ENCODE measurements at regions not wholly inside any gene's neighbourhood (a gene's known extent, or its start where the extent isn't known, plus 50 kb on each side); places are given as distances from the start of the nearest gene placed in this dataset.

DNA sequence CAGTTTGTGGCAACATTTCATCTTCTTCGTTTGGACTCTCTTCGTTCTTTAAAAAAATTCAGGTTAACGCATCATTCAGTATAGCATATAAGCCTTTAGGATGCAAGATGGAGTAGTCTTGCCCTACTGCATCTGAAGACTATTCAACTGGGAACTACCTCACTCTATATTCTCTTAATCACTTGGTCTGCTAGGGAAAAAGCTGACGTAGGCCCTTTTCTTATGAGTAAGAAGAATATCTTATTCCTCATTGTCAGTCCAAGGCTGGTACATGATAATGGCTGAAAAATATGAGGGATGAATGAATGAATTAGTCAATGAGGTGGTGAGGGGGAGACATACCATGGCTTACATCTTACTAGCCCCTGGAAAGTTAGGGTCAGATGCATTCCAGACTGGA, 294.2 kb downstream of the GPATCH2 start:
- no peak for ATAC-seq
- H3K36me3 Mint-ChIP-seq, result no peaks in the 10 kb centered on the region
- H3K9me3 Mint-ChIP-seq, result peaks cover 24% of the 10 kb centered on the region
- no peak overlapping the region for H3K4me3 Mint-ChIP-seq
- no peak overlapping the region for H3K27ac Mint-ChIP-seq
- H3K4me1 Mint-ChIP-seq (ENCODE audit: low read depth in 2 of 2), result no peaks in the 10 kb centered on the region
- no peaks in the 10 kb centered on the region for H3K27me3 Mint-ChIP-seq
- no peak for DNase-seq (ENCODE audit: low spot score)

DNA sequence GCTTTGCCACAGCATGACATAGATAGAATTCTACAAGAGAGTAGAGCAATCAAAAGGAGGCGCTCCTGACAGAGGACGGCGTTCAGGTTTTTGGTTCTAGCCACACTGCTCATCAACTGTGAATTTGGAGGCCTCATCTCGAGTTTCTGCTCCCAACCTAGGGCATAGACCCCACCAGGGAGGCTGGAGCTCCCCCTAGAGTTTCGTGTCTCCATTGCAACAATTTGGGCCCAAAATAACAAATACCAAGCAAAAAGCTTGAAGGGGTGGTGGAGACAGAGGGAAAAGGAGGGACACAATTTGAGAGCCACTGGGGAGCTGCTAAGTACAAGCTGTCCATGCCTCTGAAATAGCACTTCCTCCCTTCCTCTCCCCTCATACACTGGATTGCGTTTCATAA, 297.0 kb downstream of the GPATCH2 start:
- peaks cover 23% of the 10 kb centered on the region for H3K9me3 Mint-ChIP-seq
- H3K27ac Mint-ChIP-seq, result no peak overlapping the region
- H3K4me3 Mint-ChIP-seq, result no peak overlapping the region
- DNase-seq (ENCODE audit: low spot score) (no peak), ATAC-seq (no peak)
- H3K36me3 Mint-ChIP-seq, result no peaks in the 10 kb centered on the region
- H3K4me1 Mint-ChIP-seq (ENCODE audit: low read depth in 2 of 2), result no peaks in the 10 kb centered on the region
- no peaks in the 10 kb centered on the region for H3K27me3 Mint-ChIP-seq

DNA sequence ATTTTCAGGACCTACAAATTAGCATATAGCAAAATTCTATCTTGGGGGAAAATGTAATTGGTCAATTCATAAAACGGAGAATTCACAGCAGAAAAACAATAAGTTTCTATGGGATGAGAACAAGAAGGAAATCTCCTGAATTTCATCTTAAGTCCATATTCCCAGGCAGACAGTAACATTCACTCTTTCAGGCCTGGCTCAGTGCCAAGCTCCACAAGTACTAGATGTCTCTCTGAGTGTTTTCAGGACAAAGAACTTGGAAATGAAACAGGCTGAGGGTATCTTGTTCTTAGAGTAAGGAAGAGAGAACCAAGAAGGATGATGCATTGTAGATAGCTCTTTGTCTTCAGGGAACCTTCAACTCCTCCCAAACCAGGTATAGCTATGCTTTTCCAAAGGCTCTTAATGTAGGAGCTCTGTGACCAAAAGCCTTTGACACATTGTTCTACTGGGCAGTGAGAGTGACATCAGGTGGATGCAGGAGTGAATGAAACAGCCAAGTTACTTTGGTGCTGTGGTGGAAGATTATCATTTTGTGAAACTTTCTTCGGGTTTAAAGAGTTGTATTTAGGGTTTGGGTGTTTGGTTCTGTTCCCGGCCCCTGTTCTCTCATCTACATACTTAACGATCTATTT, 298.3 kb downstream of the GPATCH2 start:
- no peak for ATAC-seq
- H3K27ac Mint-ChIP-seq, result no peak overlapping the region
- no peak overlapping the region for H3K4me3 Mint-ChIP-seq
- H3K27me3 Mint-ChIP-seq, result no peaks in the 10 kb centered on the region
- no peak for DNase-seq (ENCODE audit: low spot score)
- H3K4me1 Mint-ChIP-seq (ENCODE audit: low read depth in 2 of 2), result no peaks in the 10 kb centered on the region
- H3K36me3 Mint-ChIP-seq, result no peaks in the 10 kb centered on the region
- peaks cover 22% of the 10 kb centered on the region for H3K9me3 Mint-ChIP-seq

DNA sequence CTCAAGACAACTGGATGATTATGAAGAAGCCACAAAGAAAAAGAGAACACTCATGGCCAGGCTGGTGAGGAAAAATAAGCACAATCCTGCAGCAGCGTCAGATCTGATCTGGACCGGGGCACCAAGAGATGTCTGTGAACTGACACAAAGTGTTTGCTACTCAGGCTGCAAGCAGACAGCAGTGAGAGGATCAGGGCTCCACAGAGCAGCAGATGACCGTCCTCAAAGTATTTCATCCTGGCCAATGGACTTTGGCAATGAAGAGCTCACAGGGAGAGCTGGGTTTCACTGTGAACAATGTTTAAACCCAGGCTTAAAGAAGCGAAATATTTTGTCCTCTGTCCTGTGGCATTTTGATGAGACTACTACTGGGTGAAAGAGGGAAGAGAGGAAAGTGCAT, 299.2 kb downstream of the GPATCH2 start:
- Mint-ChIP-seq H3K4me1 (ENCODE audit: low read depth in 2 of 2) (no peaks in the 10 kb centered on the region), H3K36me3 (no peaks in the 10 kb centered on the region), H3K27me3 (no peaks in the 10 kb centered on the region), H3K4me3 (no peak overlapping the region), H3K9me3 (peaks cover 25% of the 10 kb centered on the region), H3K27ac (no peak overlapping the region)
- DNase-seq (ENCODE audit: low spot score), result no peak
- ATAC-seq, result no peak

DNA sequence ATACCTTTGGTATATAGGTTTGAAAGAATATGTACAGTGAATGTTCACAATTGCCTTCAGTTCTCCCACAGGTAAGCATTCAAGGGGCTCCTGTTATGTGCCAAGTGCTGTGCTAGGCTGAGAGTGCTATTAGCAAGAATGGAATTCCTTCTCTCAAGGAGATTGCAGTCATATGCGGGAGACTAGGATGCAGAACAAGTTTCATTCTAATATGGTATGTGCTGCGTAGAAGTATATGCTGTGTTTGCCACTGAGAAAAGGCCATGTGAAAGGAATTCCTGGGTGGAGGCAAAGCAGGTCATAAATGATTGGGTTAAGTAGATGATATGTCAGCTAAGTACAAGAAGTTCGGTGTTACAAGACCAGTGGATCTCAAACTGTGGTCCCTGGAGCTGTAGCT, 303.0 kb downstream of the GPATCH2 start:
- Mint-ChIP-seq H3K36me3 (no peaks in the 10 kb centered on the region), H3K27ac (no peak overlapping the region), H3K27me3 (no peaks in the 10 kb centered on the region), H3K4me3 (no peak overlapping the region), H3K4me1 (ENCODE audit: low read depth in 2 of 2) (no peaks in the 10 kb centered on the region), H3K9me3 (peaks cover 19% of the 10 kb centered on the region)
- DNase-seq (ENCODE audit: low spot score), result no peak
- ATAC-seq, result no peak

DNA sequence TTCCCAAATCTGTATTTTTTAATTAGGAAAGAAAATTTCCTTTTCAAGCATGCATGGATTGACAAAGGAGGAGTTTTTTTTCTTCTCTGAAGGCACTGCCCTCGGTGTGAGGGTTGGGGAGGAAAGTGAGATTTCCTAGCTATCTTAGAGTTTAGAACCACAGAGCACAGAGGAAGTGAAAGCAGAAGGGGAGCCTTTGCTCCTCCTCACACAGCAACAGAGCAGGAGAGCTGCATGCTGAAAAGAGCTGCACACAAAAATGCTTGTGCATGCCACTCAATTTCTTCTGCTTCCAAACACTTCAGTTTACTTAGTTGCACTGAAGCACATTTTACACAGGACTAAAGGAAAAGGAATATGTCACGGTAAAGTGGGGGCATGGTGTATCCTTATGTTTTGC, 308.1 kb downstream of the GPATCH2 start:
- H3K4me1 Mint-ChIP-seq (ENCODE audit: low read depth in 2 of 2), result no peaks in the 10 kb centered on the region
- H3K27ac Mint-ChIP-seq, result no peak overlapping the region
- no peaks in the 10 kb centered on the region for H3K27me3 Mint-ChIP-seq
- H3K9me3 Mint-ChIP-seq, result peaks cover 16% of the 10 kb centered on the region
- no peaks in the 10 kb centered on the region for H3K36me3 Mint-ChIP-seq
- ATAC-seq (no peak), DNase-seq (ENCODE audit: low spot score) (no peak)
- no peak overlapping the region for H3K4me3 Mint-ChIP-seq

DNA sequence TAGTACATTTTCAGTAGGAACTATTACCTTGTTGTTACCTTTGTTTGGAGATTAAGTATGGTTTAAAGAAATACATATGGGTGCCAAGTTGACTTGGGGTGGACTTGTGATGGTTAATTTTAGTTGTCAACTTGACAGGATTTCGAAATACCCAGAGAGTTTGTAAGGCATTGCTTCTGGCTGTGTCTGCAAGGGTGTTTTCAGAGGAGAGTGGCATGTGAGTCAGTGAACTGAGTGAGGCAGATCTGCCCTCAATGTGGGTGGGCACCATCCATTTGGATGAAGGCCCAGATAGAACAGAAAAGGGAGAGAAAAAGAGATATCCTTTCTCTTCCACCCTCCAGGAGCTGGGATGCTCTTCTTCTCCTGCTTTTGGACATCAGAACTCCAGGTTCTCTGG, 315.5 kb downstream of the GPATCH2 start:
- no peaks in the 10 kb centered on the region for H3K4me1 Mint-ChIP-seq (ENCODE audit: low read depth in 2 of 2)

DNA sequence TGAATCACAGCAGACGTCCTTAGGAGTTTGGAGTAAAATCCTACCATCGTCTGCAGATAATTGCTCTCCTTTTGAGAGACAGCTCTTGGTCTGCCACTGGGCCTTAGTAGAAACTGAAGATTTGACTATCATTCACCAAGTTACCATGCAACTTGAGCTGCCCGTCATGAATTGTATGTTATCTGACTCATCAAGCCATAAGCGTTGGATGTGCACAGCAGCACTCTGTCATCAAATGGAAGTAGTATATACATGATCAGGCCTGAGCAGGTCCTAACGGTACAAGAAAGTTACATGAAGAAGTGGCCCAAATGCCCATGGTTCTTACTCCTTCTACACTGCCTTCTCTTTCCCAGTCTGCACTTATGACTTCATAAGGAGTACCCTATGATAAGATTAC, 317.8 kb downstream of the GPATCH2 start:
- DNase-seq (ENCODE audit: low spot score), result no peak
- no peak overlapping the region for H3K4me3 Mint-ChIP-seq
- no peaks in the 10 kb centered on the region for H3K36me3 Mint-ChIP-seq
- no peak overlapping the region for H3K27ac Mint-ChIP-seq
- H3K4me1 Mint-ChIP-seq (ENCODE audit: low read depth in 2 of 2), result no peaks in the 10 kb centered on the region
- no peak for ATAC-seq
- H3K9me3 Mint-ChIP-seq, result peaks cover 19% of the 10 kb centered on the region
- H3K27me3 Mint-ChIP-seq, result no peaks in the 10 kb centered on the region

More for the DNA sequence above, 315.5 kb downstream of the GPATCH2 start:
- Mint-ChIP-seq H3K27ac (no peak overlapping the region), H3K27me3 (no peaks in the 10 kb centered on the region), H3K36me3 (no peaks in the 10 kb centered on the region), H3K9me3 (peaks cover 19% of the 10 kb centered on the region), H3K4me3 (no peak overlapping the region)
- DNase-seq (ENCODE audit: low spot score) (no peak), ATAC-seq (no peak)

DNA sequence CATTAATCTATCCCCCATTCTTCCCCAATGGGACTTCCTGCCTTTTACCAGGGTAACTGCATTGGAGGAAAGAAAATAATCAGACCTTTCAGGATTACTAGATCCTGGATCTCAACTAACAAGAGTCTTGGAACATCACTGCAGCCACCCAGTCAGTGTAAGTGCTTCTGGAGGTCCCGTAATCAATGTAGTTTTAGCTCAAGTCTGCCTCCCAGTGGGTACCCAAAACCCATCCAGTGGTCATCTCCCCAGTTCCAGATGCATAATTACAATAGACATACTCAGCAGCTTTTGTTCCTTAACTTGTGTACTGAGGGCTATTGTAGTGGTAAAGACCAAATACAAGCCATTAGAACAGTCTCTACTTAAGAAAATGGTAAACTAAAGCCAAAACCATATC, 319.1 kb downstream of the GPATCH2 start:
- H3K9me3 Mint-ChIP-seq, result peaks cover 14% of the 10 kb centered on the region
- DNase-seq (ENCODE audit: low spot score), result no peak
- no peak overlapping the region for H3K27ac Mint-ChIP-seq
- H3K36me3 Mint-ChIP-seq, result no peaks in the 10 kb centered on the region
- H3K27me3 Mint-ChIP-seq, result no peaks in the 10 kb centered on the region
- no peak overlapping the region for H3K4me3 Mint-ChIP-seq
- H3K4me1 Mint-ChIP-seq (ENCODE audit: low read depth in 2 of 2), result no peaks in the 10 kb centered on the region
- ATAC-seq, result no peak

DNA sequence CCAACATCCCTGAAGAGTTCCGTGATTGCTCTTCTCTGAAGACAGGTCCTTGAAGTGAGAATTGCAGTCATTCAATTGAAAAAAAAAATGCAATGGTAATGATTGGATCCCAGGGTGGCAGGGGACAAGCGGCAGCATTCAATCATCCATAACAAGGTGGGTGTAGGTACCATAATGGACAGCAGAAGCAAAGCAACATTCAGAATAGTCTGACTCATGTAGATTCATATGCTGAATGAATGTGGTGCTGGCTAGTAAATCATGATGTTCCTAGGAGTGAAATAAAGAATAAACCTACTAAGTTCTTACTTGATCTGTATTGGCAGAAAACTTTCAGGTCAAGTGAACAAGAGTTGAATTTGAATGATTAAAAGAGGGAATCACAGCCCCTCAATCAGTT, 319.6 kb downstream of the GPATCH2 start:
- Mint-ChIP-seq H3K4me3 (no peak overlapping the region), H3K4me1 (ENCODE audit: low read depth in 2 of 2) (no peaks in the 10 kb centered on the region), H3K9me3 (peaks cover 17% of the 10 kb centered on the region), H3K36me3 (no peaks in the 10 kb centered on the region), H3K27ac (no peak overlapping the region), H3K27me3 (no peaks in the 10 kb centered on the region)
- DNase-seq (ENCODE audit: low spot score) (no peak), ATAC-seq (no peak)

DNA sequence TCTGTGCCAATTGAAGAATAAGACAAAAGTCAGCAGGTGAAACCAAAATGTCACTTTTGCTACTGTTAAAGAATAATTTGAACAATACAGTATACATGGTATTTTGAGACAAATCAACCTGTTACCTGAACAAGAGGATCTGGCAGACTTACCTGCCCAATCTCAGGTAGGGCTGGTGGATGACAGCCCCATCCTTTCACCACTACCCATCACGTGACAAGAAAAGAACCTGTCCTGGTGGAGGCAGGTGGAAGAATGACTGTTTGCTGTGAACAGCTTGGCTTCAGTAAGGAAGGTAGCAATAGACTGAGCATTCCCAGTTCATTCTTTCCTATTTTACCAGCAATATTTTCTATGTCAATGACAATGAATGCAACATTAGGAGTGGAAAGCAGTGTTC, 349.6 kb downstream of the GPATCH2 start:
- no peaks in the 10 kb centered on the region for H3K4me1 Mint-ChIP-seq (ENCODE audit: low read depth in 2 of 2)
- no peak overlapping the region for H3K4me3 Mint-ChIP-seq
- no peak overlapping the region for H3K27ac Mint-ChIP-seq
- ATAC-seq (no peak), DNase-seq (ENCODE audit: low spot score) (no peak)
- H3K9me3 Mint-ChIP-seq, result no peaks in the 10 kb centered on the region
- peaks cover 6% of the 10 kb centered on the region for H3K36me3 Mint-ChIP-seq
- H3K27me3 Mint-ChIP-seq, result no peaks in the 10 kb centered on the region

DNA sequence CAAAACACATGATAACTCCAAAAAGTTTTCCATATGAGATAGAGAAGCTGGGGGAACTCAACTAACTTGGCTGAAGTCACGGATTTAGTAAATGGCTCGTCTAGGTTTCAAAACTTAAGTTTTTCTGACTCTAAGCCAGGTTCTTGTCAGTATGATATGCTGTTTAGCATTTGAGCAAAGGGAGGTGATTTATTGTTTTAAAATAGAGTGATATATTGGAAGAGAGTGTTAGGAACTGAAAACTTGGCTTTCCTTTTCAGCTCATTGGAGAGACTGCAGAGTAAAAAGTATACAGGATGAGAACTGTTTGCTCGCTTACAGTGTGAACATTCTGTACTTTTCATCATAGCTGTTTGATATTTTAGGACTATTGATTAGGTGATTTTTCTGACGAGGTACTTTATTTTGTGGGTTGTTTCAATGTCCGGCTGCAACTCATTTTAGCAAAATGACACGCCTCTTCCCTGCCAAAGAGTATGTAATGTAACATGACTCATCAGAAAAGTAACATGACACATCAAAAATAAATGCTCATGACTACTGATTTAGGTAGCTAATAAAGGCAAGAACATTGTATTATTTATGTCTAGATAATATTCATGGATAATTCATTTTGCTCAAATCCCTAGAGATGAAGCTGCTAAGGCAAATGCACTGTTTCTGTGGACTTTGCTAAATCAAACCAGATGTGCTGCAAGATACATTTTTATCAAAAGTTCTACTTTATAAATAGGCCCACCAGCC, 355.1 kb downstream of the GPATCH2 start:
- no peak overlapping the region for H3K4me3 Mint-ChIP-seq
- DNase-seq (ENCODE audit: low spot score) (no peak), ATAC-seq (no peak)
- no peaks in the 10 kb centered on the region for H3K36me3 Mint-ChIP-seq
- H3K27ac Mint-ChIP-seq, result no peak overlapping the region
- no peaks in the 10 kb centered on the region for H3K4me1 Mint-ChIP-seq (ENCODE audit: low read depth in 2 of 2)
- peaks cover 6% of the 10 kb centered on the region for H3K9me3 Mint-ChIP-seq
- H3K27me3 Mint-ChIP-seq, result no peaks in the 10 kb centered on the region

DNA sequence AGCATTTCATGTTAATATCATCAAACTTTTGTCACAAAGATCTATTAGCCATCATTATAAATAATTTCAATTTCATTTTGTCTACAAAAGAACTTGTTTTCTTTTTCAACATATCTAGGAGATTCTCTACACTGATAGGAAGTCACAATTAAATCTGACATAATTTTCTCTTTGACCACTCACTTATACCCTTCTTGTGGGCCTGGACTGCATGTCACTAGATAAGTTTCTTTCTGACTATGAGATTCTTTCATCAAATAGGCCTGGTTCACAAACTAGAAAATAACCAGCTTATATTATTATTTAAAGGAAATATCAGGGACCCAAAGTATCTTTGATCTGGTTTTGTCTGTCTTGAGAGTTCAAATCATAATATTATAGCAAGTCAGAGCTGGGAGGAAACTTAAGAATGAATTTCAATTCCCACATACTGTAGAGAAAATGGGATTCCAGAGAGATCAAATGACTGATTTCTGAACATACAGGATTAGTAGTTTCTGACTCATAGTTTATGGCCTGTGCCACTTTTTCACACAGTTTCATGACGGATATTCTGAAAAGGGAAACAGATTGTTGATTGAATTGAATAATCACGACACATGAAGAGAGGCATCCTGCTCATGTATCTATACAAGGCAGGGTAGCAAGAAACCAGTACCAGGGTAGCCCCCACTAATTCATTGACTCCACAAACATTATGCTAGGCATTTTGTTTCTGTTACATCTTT, 355.8 kb downstream of the GPATCH2 start:
- Mint-ChIP-seq H3K4me1 (ENCODE audit: low read depth in 2 of 2) (no peaks in the 10 kb centered on the region), H3K27ac (no peak overlapping the region), H3K27me3 (no peaks in the 10 kb centered on the region), H3K4me3 (no peak overlapping the region), H3K9me3 (peaks cover 6% of the 10 kb centered on the region), H3K36me3 (no peaks in the 10 kb centered on the region)
- no peak for DNase-seq (ENCODE audit: low spot score)
- no peak for ATAC-seq

DNA sequence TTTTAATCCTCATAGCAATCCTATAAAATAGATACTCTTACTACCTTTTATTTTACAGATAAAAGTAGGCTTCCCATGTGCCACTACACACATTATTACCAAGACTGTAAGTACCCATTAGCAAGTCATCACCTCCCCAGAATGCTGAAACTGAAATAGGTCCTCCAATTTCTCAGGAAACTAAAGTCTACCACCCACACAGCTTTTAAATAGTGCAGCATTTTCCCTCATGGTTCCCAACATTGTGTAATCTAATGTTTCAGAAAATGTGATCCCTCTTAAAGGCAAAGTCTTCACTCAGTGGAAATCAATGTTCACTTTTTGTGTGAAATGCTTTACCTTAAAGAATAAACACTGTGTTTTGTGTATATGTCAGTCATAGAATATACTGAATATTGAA, 356.5 kb downstream of the GPATCH2 start:
- Mint-ChIP-seq H3K36me3 (no peaks in the 10 kb centered on the region), H3K27me3 (no peaks in the 10 kb centered on the region), H3K4me3 (no peak overlapping the region), H3K4me1 (ENCODE audit: low read depth in 2 of 2) (no peaks in the 10 kb centered on the region), H3K27ac (no peak overlapping the region), H3K9me3 (peaks cover 6% of the 10 kb centered on the region)
- ATAC-seq (no peak), DNase-seq (ENCODE audit: low spot score) (no peak)

Data from natural killer cell treated with Interleukin-12 subunit alpha and Interleukin-12 subunit beta and Interleukin-15 and Interleukin-18, amount 100 ng/mL, for 72 hours (primary cell).